DND-41 (cell line): ENCODE measurements at regions not wholly inside any gene's neighbourhood (a gene's known extent, or its start where the extent isn't known, plus 50 kb on each side); places are given as distances from the start of the nearest gene placed in this dataset.

Experiments used
- ATAC-seq: fragments of 200-7000 bp; cut with Tn5 transposase; 3 replicates; pipeline ENCODE4 v1.9.1; 2021; ENCODE audit warnings: low read depth; ENCODE audit not compliant: insufficient read depth
- DNase-seq: peaks from one replicate; pipeline ENCODE4 v3.0.0-alpha.2; 2020
- H2AFZ ChIP-seq: 2 replicates; pipeline ENCODE4 v1.6.0; 2012; ENCODE audit warnings: low read depth, low read length
- H3K27ac ChIP-seq: 2 replicates; pipeline ENCODE4 v1.5.1; 2012; ENCODE audit warnings: low read length, inconsistent platforms
- H3K27me3 ChIP-seq: fragments of 200-600 bp; sonication (generic); 2 replicates; pipeline ENCODE4 v1.6.0; 2012; ENCODE audit warnings: low read length, mild to moderate bottlenecking, inconsistent platforms; ENCODE audit not compliant: insufficient read depth, poor library complexity
- H3K36me3 ChIP-seq: 2 replicates; pipeline ENCODE4 v1.5.1; 2012; ENCODE audit warnings: low read length, inconsistent platforms; ENCODE audit not compliant: insufficient read depth
- H3K4me1 ChIP-seq: 2 replicates; pipeline ENCODE4 v1.5.1; 2012; ENCODE audit warnings: mild to moderate bottlenecking, low read length; ENCODE audit not compliant: insufficient read depth
- H3K4me2 ChIP-seq: 2 replicates; pipeline ENCODE4 v1.6.0; 2012; ENCODE audit warnings: mild to moderate bottlenecking, moderate library complexity, low read length, inconsistent platforms; ENCODE audit not compliant: insufficient read depth
- H3K4me3 ChIP-seq, 2 experiments: fragments of 200-600 bp in 1 of 2; shearing (Covaris generic) in 1 of 2; 2 replicates each; pipeline ENCODE4 v1.5.1; 2012 to 2016; ENCODE audit warnings: inconsistent platforms in 2 of 2, low read length in 2 of 2, mild to moderate bottlenecking in 2 of 2, low read depth in 1 of 2, moderate library complexity in 1 of 2
- H3K79me2 ChIP-seq: 2 replicates; pipeline ENCODE4 v1.6.0; 2012; ENCODE audit warnings: low read length, inconsistent platforms; ENCODE audit not compliant: insufficient read depth
- H3K9ac ChIP-seq: 2 replicates; pipeline ENCODE4 v1.6.0; 2012; ENCODE audit warnings: low read depth, mild to moderate bottlenecking, inconsistent platforms, low read length, moderate library complexity
- H3K9me3 ChIP-seq: 2 replicates; pipeline ENCODE4 v1.5.1; 2012; ENCODE audit warnings: low read length, moderate library complexity, mild to moderate bottlenecking, inconsistent platforms; ENCODE audit not compliant: insufficient read depth, severe bottlenecking
- H4K20me1 ChIP-seq: 2 replicates; pipeline ENCODE4 v1.6.0; 2012; ENCODE audit warnings: low read length; ENCODE audit not compliant: insufficient read depth
- EZH2 ChIP-seq: IDR thresholded peaks from 3 replicates; pipeline ENCODE4 v1.6.1; 2012; ENCODE audit warnings: borderline replicate concordance, low read depth, mild to moderate bottlenecking, moderate library complexity, low read length, inconsistent platforms; ENCODE audit not compliant: severe bottlenecking
- TF ChIP-seq, protein P1 (sequence below): IDR thresholded peaks from 2 replicates; pipeline ENCODE4 v1.5.1; 2012; ENCODE audit warnings: borderline replicate concordance, low read length, moderate library complexity, mild to moderate bottlenecking; ENCODE audit not compliant: poor library complexity, severe bottlenecking; ENCODE audit errors: extremely low read depth

- H3K27me3 ChIP-seq = peaks cover 21% of the 10 kb centered on the region
- no peak overlapping the region for H3K27ac ChIP-seq
- H3K9me3 ChIP-seq = no peaks in the 10 kb centered on the region
- H3K36me3 ChIP-seq = no peaks in the 10 kb centered on the region
- H3K9ac ChIP-seq = no peak overlapping the region
- H3K79me2 ChIP-seq = no peaks in the 10 kb centered on the region
- no peaks in the 10 kb centered on the region for H3K4me1 ChIP-seq
- TF ChIP-seq EZH2 = no peak
- TF ChIP-seq, protein P1, sequence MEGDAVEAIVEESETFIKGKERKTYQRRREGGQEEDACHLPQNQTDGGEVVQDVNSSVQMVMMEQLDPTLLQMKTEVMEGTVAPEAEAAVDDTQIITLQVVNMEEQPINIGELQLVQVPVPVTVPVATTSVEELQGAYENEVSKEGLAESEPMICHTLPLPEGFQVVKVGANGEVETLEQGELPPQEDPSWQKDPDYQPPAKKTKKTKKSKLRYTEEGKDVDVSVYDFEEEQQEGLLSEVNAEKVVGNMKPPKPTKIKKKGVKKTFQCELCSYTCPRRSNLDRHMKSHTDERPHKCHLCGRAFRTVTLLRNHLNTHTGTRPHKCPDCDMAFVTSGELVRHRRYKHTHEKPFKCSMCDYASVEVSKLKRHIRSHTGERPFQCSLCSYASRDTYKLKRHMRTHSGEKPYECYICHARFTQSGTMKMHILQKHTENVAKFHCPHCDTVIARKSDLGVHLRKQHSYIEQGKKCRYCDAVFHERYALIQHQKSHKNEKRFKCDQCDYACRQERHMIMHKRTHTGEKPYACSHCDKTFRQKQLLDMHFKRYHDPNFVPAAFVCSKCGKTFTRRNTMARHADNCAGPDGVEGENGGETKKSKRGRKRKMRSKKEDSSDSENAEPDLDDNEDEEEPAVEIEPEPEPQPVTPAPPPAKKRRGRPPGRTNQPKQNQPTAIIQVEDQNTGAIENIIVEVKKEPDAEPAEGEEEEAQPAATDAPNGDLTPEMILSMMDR = no peak
- ATAC-seq (no peak), DNase-seq (no peak)
- H3K4me3 ChIP-seq = no peak overlapping the region
- no peak overlapping the region for H2AFZ ChIP-seq
- H4K20me1 ChIP-seq = no peaks in the 10 kb centered on the region
- no peak overlapping the region for H3K4me2 ChIP-seq
Observed at GRCh38 chr1:116185161-116185701, 74.0 kb downstream of the MAB21L3 start.

GRCh38 chr1:116189481-116189880 lies 78.3 kb downstream of the MAB21L3 start:
- DNase-seq (no peak), ATAC-seq (no peak)
- H3K9me3 ChIP-seq = no peaks in the 10 kb centered on the region
- H4K20me1 ChIP-seq = no peaks in the 10 kb centered on the region
- peaks cover 18% of the 10 kb centered on the region for H3K27me3 ChIP-seq
- H3K79me2 ChIP-seq = no peaks in the 10 kb centered on the region
- H3K27ac ChIP-seq = no peak overlapping the region
- no peaks in the 10 kb centered on the region for H3K4me1 ChIP-seq
- no peak overlapping the region for H3K4me3 ChIP-seq
- H3K9ac ChIP-seq = no peak overlapping the region
- no peak overlapping the region for H2AFZ ChIP-seq
- H3K36me3 ChIP-seq = no peaks in the 10 kb centered on the region
- TF ChIP-seq, protein P1 = no peak
- TF ChIP-seq EZH2 = no peak
- no peak overlapping the region for H3K4me2 ChIP-seq

DNA sequence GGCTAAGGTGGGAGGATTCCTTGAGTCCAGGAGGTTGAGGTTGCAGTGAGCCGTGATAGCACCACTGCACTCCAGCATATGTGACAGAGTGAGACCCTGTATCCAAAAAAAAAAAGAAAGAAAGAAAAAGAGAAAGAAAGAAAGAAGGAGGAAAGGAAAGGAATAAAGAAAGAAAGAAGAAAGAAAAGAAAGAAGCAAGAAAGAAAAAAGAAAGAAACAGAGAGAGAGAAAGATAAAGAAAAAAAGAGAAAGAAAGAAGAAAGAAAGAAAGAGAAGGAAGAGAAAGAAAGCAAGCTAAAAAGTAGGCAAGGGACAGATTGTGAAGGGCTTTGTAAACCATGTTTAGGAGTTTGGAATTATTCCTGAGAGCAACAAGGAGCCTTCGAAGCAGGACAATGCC lies 80.1 kb downstream of the MAB21L3 start:
- H3K27me3 ChIP-seq = peaks cover 7% of the 10 kb centered on the region
- DNase-seq = no peak
- no peak for TF ChIP-seq EZH2
- TF ChIP-seq, protein P1 = no peak
- no peak overlapping the region for H3K9ac ChIP-seq
- H3K36me3 ChIP-seq = no peaks in the 10 kb centered on the region
- ATAC-seq = no peak
- H4K20me1 ChIP-seq = no peaks in the 10 kb centered on the region
- no peak overlapping the region for H3K27ac ChIP-seq
- no peaks in the 10 kb centered on the region for H3K9me3 ChIP-seq
- H2AFZ ChIP-seq = no peak overlapping the region
- H3K79me2 ChIP-seq = no peaks in the 10 kb centered on the region
- no peaks in the 10 kb centered on the region for H3K4me1 ChIP-seq
- H3K4me2 ChIP-seq = no peak overlapping the region
- no peak overlapping the region for H3K4me3 ChIP-seq

DNA sequence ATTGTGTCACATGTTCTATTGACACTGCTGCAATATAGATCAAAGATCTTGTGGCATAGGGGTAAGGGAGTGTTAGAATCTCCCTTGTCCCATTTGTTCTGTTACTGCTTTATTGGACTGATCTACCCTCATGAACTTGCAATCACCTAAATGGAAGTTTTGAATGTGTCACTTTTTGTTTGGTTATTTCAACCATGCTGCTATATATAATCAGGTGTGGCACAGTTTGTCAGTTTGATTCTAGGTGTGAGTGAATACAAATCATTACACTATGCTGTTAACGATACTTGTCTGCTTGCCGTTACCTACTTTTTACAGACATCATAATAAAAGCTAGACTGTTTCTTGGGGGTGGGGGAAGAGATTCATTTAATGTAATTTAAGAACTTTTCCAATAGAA lies 82.6 kb downstream of the MAB21L3 start:
- Histone ChIP-seq H3K4me3 (no peak overlapping the region), H2AFZ (no peak overlapping the region), H3K27ac (no peak overlapping the region), H3K79me2 (no peaks in the 10 kb centered on the region), H3K27me3 (peaks cover 7% of the 10 kb centered on the region), H3K9ac (no peak overlapping the region), H3K4me1 (no peaks in the 10 kb centered on the region), H3K9me3 (no peaks in the 10 kb centered on the region), H3K36me3 (no peaks in the 10 kb centered on the region), H3K4me2 (no peak overlapping the region), H4K20me1 (no peaks in the 10 kb centered on the region)
- TF ChIP-seq, protein P1 = no peak
- no peak for TF ChIP-seq EZH2
- ATAC-seq (no peak), DNase-seq (no peak)
